Keratinocyte (primary cell): ENCODE measurements at regions not wholly inside any gene's neighbourhood (a gene's known extent, or its start where the extent isn't known, plus 50 kb on each side); places are given as distances from the start of the nearest gene placed in this dataset.

Source experiments
- DNase-seq: peaks from one replicate; pipeline ENCODE4 v3.0.0-alpha.2; 2011; ENCODE audit warnings: low read depth, missing footprints, low spot score
- FAIRE-seq: peaks from 2 replicates; lab custom pipeline; 2011; peaks lifted over from hg19 to GRCh38; lab: Jason Lieb, UNC
- H2AFZ ChIP-seq: 2 replicates; pipeline ENCODE4 v1.6.0; 2012; ENCODE audit warnings: low read length, control low read depth, inconsistent platforms; ENCODE audit not compliant: control insufficient read depth
- H3K27ac ChIP-seq: 2 replicates; pipeline ENCODE4 v1.5.1; 2011; ENCODE audit warnings: low read length; ENCODE audit not compliant: control insufficient read depth, insufficient read depth
- H3K27me3 ChIP-seq: 3 replicates; pipeline ENCODE4 v1.6.0; 2011; ENCODE audit warnings: low read length; ENCODE audit not compliant: control insufficient read depth, insufficient read depth; ENCODE audit errors: extremely low read depth
- H3K36me3 ChIP-seq, 2 experiments: 2 replicates in 1 of 2; 3 replicates in 1 of 2; pipeline ENCODE4 v1.5.1; 2011; ENCODE audit warnings: low read length in 2 of 2, mild to moderate bottlenecking in 1 of 2; ENCODE audit not compliant: control insufficient read depth in 2 of 2, insufficient read depth in 2 of 2; ENCODE audit errors: extremely low read depth in 1 of 2
- H3K4me1 ChIP-seq: 3 replicates; pipeline ENCODE4 v1.5.1; 2011; ENCODE audit warnings: low read length; ENCODE audit not compliant: control insufficient read depth, insufficient read depth; ENCODE audit errors: extremely low read depth
- H3K4me2 ChIP-seq: 3 replicates; pipeline ENCODE4 v1.6.0; 2011; ENCODE audit warnings: low read depth, low read length; ENCODE audit not compliant: control insufficient read depth, insufficient read depth; ENCODE audit errors: extremely low read depth
- H3K4me3 ChIP-seq, 3 experiments: fragments of 200-600 bp in 1 of 3; sonication (generic) in 1 of 3; 2 replicates in 2 of 3; 3 replicates in 1 of 3; pipeline ENCODE4 v1.5.1; 2011 to 2016; ENCODE audit warnings: low read length in 3 of 3, mild to moderate bottlenecking in 3 of 3, control low read depth in 2 of 3, inconsistent platforms in 1 of 3, low read depth in 1 of 3, mixed read lengths in 1 of 3, mixed run types in 1 of 3, moderate library complexity in 1 of 3; ENCODE audit not compliant: control insufficient read depth in 2 of 3, insufficient read depth in 2 of 3; ENCODE audit errors: extremely low read depth in 1 of 3
- H3K79me2 ChIP-seq: 2 replicates; pipeline ENCODE4 v1.6.0; 2012; ENCODE audit warnings: low read length; ENCODE audit not compliant: control insufficient read depth, insufficient read depth
- H3K9ac ChIP-seq: 3 replicates; pipeline ENCODE4 v1.6.0; 2011; ENCODE audit warnings: low read length; ENCODE audit not compliant: control insufficient read depth, insufficient read depth; ENCODE audit errors: extremely low read depth
- H3K9me1 ChIP-seq: 3 replicates; pipeline ENCODE4 v1.6.0; 2011; ENCODE audit warnings: low read length; ENCODE audit not compliant: control insufficient read depth, insufficient read depth; ENCODE audit errors: extremely low read depth
- H3K9me3 ChIP-seq: 2 replicates; pipeline ENCODE4 v1.5.1; 2012; ENCODE audit warnings: low read depth, low read length; ENCODE audit not compliant: control insufficient read depth
- H4K20me1 ChIP-seq: 3 replicates; pipeline ENCODE4 v1.6.0; 2011; ENCODE audit warnings: low read length; ENCODE audit not compliant: control insufficient read depth, insufficient read depth; ENCODE audit errors: extremely low read depth
- EZH2 ChIP-seq: IDR thresholded peaks from one replicate; pipeline ENCODE4 v1.6.1; 2012; ENCODE audit warnings: inconsistent platforms, mild to moderate bottlenecking, low read length, moderate library complexity
- dilution Hi-C: fragments of 300-500 bp; cut with MboI; formaldehyde crosslinking; loops from one replicate; pipeline ENCODE4 v1.7.0; 2020; ENCODE audit warnings: low sequenced_read_pairs; ENCODE audit not compliant: extremely low pct_ligation_motif_present
- TF ChIP-seq, protein P1 (sequence below), 3 experiments: IDR thresholded peaks in 1 of 3; conservative IDR thresholded peaks in 1 of 3; optimal IDR thresholded peaks in 1 of 3; 2 replicates in 2 of 3; 3 replicates in 1 of 3; pipeline versions ENCODE3 to v1.5.1; 2011; ENCODE audit warnings: low read length in 3 of 3, mild to moderate bottlenecking in 3 of 3, moderate library complexity in 2 of 3, control low read depth in 1 of 3, inconsistent platforms in 1 of 3; ENCODE audit not compliant: insufficient read depth in 2 of 3; ENCODE audit errors: extremely low read depth in 1 of 3

GRCh38 chr1:244231572-244232315 lies 180.7 kb downstream of the ZBTB18 start:
- TF ChIP-seq, protein P1, sequence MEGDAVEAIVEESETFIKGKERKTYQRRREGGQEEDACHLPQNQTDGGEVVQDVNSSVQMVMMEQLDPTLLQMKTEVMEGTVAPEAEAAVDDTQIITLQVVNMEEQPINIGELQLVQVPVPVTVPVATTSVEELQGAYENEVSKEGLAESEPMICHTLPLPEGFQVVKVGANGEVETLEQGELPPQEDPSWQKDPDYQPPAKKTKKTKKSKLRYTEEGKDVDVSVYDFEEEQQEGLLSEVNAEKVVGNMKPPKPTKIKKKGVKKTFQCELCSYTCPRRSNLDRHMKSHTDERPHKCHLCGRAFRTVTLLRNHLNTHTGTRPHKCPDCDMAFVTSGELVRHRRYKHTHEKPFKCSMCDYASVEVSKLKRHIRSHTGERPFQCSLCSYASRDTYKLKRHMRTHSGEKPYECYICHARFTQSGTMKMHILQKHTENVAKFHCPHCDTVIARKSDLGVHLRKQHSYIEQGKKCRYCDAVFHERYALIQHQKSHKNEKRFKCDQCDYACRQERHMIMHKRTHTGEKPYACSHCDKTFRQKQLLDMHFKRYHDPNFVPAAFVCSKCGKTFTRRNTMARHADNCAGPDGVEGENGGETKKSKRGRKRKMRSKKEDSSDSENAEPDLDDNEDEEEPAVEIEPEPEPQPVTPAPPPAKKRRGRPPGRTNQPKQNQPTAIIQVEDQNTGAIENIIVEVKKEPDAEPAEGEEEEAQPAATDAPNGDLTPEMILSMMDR (optimal IDR thresholded peaks at IDR 0.05 in 1 of 3, IDR thresholded peaks at IDR 0.05 in 1 of 3, conservative IDR thresholded peaks at IDR 0.05 in 1 of 3; ENCODE audit: extremely low read depth in 1 of 3, insufficient read depth in 2 of 3, low read length in 3 of 3): no peak
- TF ChIP-seq EZH2: no peak
- FAIRE-seq: no peak
- Histone ChIP-seq H3K27ac (no peak overlapping the region), H3K79me2 (no peaks in the 10 kb centered on the region), H2AFZ (peak overlapping the region; percentile 62), H3K4me3 (peak overlapping the region in 2 of 3 experiments; percentile 22 to 39), H3K9me3 (no peaks in the 10 kb centered on the region), H3K9ac (no peak overlapping the region), H4K20me1 (no peaks in the 10 kb centered on the region), H3K4me1 (peaks cover 18% of the 10 kb centered on the region), H3K36me3 (no peaks in the 10 kb centered on the region), H3K27me3 (no peaks in the 10 kb centered on the region), H3K9me1 (no peaks in the 10 kb centered on the region), H3K4me2 (peak overlapping the region; percentile 78)
- dilution Hi-C loops: no loop called here
- DNase-seq: no peak

- no peak overlapping the region for H3K9ac ChIP-seq
- H3K9me1 ChIP-seq: no peaks in the 10 kb centered on the region
- no peaks in the 10 kb centered on the region for H3K9me3 ChIP-seq
- no peaks in the 10 kb centered on the region for H3K36me3 ChIP-seq
- H2AFZ ChIP-seq: peak overlapping the region; percentile 38
- FAIRE-seq (peak; percentile 64), DNase-seq (no peak)
- peak overlapping the region; percentile 39 for H3K4me2 ChIP-seq
- H4K20me1 ChIP-seq: no peaks in the 10 kb centered on the region
- dilution Hi-C loops: no loop called here
- TF ChIP-seq EZH2: no peak
- TF ChIP-seq, protein P1 (optimal IDR thresholded peaks at IDR 0.05 in 1 of 3, IDR thresholded peaks at IDR 0.05 in 1 of 3, conservative IDR thresholded peaks at IDR 0.05 in 1 of 3; ENCODE audit: extremely low read depth in 1 of 3, insufficient read depth in 2 of 3, low read length in 3 of 3): no peak
- peaks cover 20% of the 10 kb centered on the region for H3K4me1 ChIP-seq
- H3K27me3 ChIP-seq: no peaks in the 10 kb centered on the region
- H3K27ac ChIP-seq: no peak overlapping the region
- H3K79me2 ChIP-seq: no peaks in the 10 kb centered on the region
- no peak overlapping the region for H3K4me3 ChIP-seq
These were observed 183.0 kb downstream of the ZBTB18 start for GRCh38 chr1:244234009-244234643.
